ENCODE measurements at regions not wholly inside any gene's neighbourhood (a gene's known extent, or its start where the extent isn't known, plus 50 kb on each side); places are given as distances from the start of the nearest gene placed in this dataset.

DNA sequence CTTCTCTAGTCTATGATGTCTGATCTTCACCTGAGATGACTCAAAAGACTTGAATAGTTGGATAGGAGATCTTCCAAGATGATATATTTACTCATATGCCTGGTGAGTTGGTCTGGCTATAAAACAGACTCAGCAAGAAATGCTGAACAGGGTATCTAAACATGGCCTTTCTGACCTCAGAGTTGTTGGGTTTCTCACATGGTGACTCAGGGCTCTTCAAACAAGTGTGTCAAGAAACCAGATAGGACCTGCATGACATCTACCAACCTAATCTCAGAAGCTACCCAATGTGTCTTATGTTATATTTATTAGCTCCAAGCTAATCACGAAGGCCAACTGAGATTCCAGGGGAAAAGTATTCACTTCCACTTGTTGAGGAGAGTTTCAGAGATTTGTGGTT lies 1477.3 kb downstream of the CDH8 start:
- TF ChIP-seq, protein P1, sequence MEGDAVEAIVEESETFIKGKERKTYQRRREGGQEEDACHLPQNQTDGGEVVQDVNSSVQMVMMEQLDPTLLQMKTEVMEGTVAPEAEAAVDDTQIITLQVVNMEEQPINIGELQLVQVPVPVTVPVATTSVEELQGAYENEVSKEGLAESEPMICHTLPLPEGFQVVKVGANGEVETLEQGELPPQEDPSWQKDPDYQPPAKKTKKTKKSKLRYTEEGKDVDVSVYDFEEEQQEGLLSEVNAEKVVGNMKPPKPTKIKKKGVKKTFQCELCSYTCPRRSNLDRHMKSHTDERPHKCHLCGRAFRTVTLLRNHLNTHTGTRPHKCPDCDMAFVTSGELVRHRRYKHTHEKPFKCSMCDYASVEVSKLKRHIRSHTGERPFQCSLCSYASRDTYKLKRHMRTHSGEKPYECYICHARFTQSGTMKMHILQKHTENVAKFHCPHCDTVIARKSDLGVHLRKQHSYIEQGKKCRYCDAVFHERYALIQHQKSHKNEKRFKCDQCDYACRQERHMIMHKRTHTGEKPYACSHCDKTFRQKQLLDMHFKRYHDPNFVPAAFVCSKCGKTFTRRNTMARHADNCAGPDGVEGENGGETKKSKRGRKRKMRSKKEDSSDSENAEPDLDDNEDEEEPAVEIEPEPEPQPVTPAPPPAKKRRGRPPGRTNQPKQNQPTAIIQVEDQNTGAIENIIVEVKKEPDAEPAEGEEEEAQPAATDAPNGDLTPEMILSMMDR (conservative IDR thresholded peaks at IDR 0.05): no peak
- TF ChIP-seq EZH2 (IDR thresholded peaks at IDR 0.05; ENCODE audit: low read depth): no peak

All from PC-9 (cell line).